Activated T-cell treated with anti-CD3 and anti-CD28 coated beads, Interleukin-2, amount 50 U/mL, for 72 hours (primary cell): ENCODE measurements at regions not wholly inside any gene's neighbourhood (a gene's known extent, or its start where the extent isn't known, plus 50 kb on each side); places are given as distances from the start of the nearest gene placed in this dataset.
"Not testable (repeated sequence)": the region's sequence is repeated elsewhere in the genome, so short reads cannot be mapped to it uniquely, and the experiment has no call there.

Experiments
- ATAC-seq, 2 donors: fragments of 150-1000 bp; cut with Tn5 transposase; replicated peaks in 1 of 2; 2 replicates each; pipeline ENCODE4 v1.10.0; 2021; ENCODE audit warnings: moderate library complexity in 2 of 2, mild to moderate bottlenecking in 1 of 2
- DNase-seq, 2 donors: peaks; one replicate each; pipeline ENCODE4 v3.0.0; 2021 to 2022; ENCODE audit warnings: mixed read lengths in 1 of 2
- H3K27ac Mint-ChIP-seq: one replicate; pipeline ENCODE4 v1.8.0; 2022; ENCODE audit warnings: mild to moderate bottlenecking, moderate library complexity, mixed read lengths
- H3K27me3 Mint-ChIP-seq: one replicate; pipeline ENCODE4 v1.8.0; 2022; ENCODE audit warnings: low read depth, mixed read lengths
- H3K36me3 Mint-ChIP-seq, 2 donors: one replicate each; pipeline ENCODE4 v1.8.0; 2022; ENCODE audit warnings: mixed read lengths in 2 of 2, mild to moderate bottlenecking in 1 of 2; ENCODE audit not compliant: insufficient read depth in 2 of 2
- H3K4me1 Mint-ChIP-seq: one replicate; pipeline ENCODE4 v1.8.0; 2022; ENCODE audit warnings: low read depth, mixed read lengths
- H3K4me3 Mint-ChIP-seq, 2 donors: one replicate each; pipeline ENCODE4 v1.8.0; 2022; ENCODE audit warnings: mild to moderate bottlenecking in 2 of 2, mixed read lengths in 2 of 2, moderate library complexity in 2 of 2
- H3K9me3 Mint-ChIP-seq, 2 donors: one replicate each; pipeline ENCODE4 v1.8.0; 2022; ENCODE audit warnings: mixed read lengths in 2 of 2

- H3K27me3 Mint-ChIP-seq = no peaks in the 10 kb centered on the region
- no peaks in the 10 kb centered on the region for H3K4me1 Mint-ChIP-seq
- no peak for DNase-seq
- H3K36me3 Mint-ChIP-seq = peaks cover 0 to 1% of the 10 kb centered on the region in 2 donors
- no peak overlapping the region for H3K27ac Mint-ChIP-seq
- peaks cover 4 to 6% of the 10 kb centered on the region in 2 donors for H3K9me3 Mint-ChIP-seq
- H3K4me3 Mint-ChIP-seq = no peak overlapping the region
- no peak for ATAC-seq
These were observed 186.2 kb downstream of the RCHY1 start for GRCh38 chr4:75327804-75328512.

DNA sequence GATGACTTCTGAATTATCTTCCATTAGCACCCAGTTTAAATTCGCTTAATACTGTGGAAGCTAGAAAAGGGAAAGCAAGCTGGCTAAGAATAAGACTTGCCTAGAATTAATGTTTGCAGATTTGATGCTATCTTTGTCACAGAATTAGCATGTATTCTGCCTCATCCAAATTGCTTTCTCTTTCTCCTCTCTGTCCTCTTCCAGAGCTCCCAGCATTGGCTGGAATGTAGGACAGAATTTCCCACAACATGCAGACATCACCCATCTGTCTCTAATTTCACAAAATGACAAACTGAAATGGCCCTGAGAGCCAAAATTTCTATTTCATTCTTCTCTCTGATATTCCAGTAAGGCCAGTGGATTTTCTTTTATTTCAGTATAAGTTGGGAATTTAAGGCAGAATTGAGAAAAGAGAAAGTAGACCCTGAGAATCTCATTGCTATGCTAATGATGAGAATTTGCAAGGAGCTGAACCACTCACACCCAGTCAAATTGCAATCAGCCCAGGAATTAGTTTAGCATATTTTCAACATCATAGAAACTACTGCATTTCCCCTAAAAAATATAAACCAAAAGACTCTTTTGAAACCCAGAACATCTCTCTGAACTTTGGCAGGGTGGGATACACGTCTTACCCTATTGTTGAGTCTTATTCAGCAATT, 188.8 kb downstream of the RCHY1 start:
- Mint-ChIP-seq H3K4me1 (no peaks in the 10 kb centered on the region), H3K4me3 (no peak overlapping the region), H3K27me3 (no peaks in the 10 kb centered on the region), H3K9me3 (no peaks in the 10 kb centered on the region), H3K36me3 (no peaks in the 10 kb centered on the region), H3K27ac (no peak overlapping the region)
- DNase-seq (no peak), ATAC-seq (no peak)

DNA sequence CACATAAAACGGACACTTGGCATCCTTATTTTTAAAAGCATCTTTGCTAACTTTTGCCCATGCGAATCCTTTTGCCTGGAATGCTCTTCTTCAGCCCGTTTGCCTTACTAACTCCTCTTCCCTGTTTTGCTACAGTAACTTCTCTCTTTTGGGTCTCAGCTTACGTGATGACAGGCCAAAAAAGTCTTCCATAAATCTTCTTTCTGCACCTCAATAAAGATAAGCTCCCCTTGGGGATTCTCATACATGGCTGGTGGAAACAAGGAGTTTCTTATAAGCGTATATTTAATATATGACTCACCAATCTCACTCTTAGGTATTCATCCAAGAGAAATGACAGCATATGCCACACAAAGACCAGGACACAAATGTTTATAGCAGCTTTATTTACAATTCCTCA, 192.7 kb downstream of the RCHY1 start:
- Mint-ChIP-seq H3K4me1 (no peaks in the 10 kb centered on the region), H3K9me3 (peaks cover 3 to 4% of the 10 kb centered on the region in 2 donors), H3K36me3 (peaks cover 0 to 2% of the 10 kb centered on the region in 2 donors), H3K4me3 (no peak overlapping the region), H3K27me3 (no peaks in the 10 kb centered on the region), H3K27ac (no peak overlapping the region)
- no peak for ATAC-seq
- DNase-seq = no peak

GRCh38 chr4:75317641-75318040, 196.6 kb downstream of the RCHY1 start:
- not testable (repeated sequence) for H3K27me3 Mint-ChIP-seq, H3K4me3 Mint-ChIP-seq, H3K27ac Mint-ChIP-seq, DNase-seq, H3K36me3 Mint-ChIP-seq, H3K4me1 Mint-ChIP-seq, ATAC-seq
- peaks cover 10 to 13% of the 10 kb centered on the region in 2 donors for H3K9me3 Mint-ChIP-seq

DNA sequence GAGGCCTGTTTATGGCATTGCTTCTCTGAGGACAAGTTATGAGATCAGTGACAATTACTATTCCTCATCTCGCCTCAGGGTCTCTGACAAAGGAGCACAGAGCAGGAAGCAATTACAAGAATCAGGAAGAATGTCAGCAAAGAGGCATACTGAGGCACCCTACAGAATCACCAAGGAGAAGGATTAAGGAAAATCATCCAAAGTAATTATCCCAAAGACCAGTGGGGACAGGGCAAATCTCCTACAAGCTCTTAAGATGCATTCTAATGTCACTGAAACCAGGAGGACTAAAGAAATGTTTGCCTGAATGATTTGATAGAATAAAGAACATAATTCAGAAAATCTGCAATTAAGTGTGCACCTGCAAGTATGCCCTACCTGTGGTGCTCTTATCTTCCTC, 206.2 kb downstream of the RCHY1 start:
- Mint-ChIP-seq H3K9me3 (peaks cover 8% of the 10 kb centered on the region in 2 donors), H3K27ac (no peak overlapping the region), H3K4me3 (no peak overlapping the region), H3K36me3 (peaks cover 3 to 5% of the 10 kb centered on the region in 2 donors), H3K27me3 (no peaks in the 10 kb centered on the region), H3K4me1 (no peaks in the 10 kb centered on the region)
- DNase-seq = no peak
- no peak for ATAC-seq

DNA sequence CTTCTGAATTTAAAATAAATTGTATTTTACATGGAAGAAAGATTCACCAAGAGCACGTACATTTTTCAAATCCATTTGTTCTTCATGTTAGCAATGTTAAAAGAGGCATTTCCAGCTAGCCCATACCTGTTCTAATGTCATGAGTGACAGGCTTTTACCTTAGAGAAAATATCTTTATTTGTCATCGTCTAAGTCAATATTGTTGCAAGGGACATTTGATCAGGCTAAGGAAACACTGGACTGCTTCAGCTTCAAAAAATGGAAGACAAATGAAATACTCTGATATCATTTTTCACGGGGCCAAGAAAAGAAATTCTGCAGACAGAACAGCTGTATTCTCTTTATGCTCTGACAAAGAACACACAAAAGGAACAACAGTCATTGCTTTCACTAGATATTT, 207.7 kb downstream of the RCHY1 start:
- H3K36me3 Mint-ChIP-seq = peaks cover 3 to 6% of the 10 kb centered on the region in 2 donors
- ATAC-seq = no peak
- H3K9me3 Mint-ChIP-seq = peaks cover 9 to 11% of the 10 kb centered on the region in 2 donors
- no peak for DNase-seq
- no peaks in the 10 kb centered on the region for H3K27me3 Mint-ChIP-seq
- H3K27ac Mint-ChIP-seq = no peak overlapping the region
- no peak overlapping the region for H3K4me3 Mint-ChIP-seq
- H3K4me1 Mint-ChIP-seq = no peaks in the 10 kb centered on the region

- Mint-ChIP-seq H3K4me1 (no peaks in the 10 kb centered on the region), H3K9me3 (peaks cover 6 to 8% of the 10 kb centered on the region in 2 donors), H3K27ac (no peak overlapping the region), H3K4me3 (no peak overlapping the region), H3K27me3 (no peaks in the 10 kb centered on the region), H3K36me3 (peaks cover 0 to 2% of the 10 kb centered on the region in 2 donors)
- no peak for DNase-seq
- ATAC-seq = no peak
These were observed 211.6 kb downstream of the RCHY1 start for GRCh38 chr4:75302648-75303047.

DNA sequence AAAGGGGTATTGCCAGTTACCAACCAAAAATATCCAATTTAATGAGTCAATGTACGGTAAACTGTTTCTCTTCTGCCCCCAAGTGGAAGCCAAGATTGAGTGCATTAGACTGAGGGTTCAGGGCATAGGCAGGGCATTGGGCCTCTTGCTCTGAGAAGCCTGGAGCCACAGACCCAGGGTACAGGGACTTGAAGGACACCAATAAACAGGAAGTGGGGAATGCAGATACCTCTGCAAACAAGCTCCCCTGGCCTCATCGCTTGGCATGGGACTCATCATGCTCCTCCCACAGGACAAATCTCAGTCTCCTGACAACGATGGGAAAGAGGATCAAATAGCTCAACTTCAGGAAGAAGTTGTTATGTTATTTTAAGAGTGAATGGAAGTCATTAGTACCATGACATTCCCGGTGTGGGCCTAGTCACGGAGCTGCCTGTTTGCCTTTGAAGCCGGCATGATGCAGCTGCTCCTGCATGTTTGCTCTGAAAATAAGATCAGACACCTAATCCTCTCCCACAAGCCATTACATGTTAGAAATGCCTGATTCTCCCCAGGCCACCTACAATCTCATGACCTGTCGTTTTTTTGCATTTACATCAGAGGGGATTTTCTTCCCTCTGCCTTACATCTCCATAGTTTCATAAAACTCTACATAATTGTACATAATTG, 224.2 kb downstream of the RCHY1 start:
- H3K27me3 Mint-ChIP-seq = no peaks in the 10 kb centered on the region
- peaks cover 3 to 4% of the 10 kb centered on the region in 2 donors for H3K9me3 Mint-ChIP-seq
- ATAC-seq (no peak), DNase-seq (no peak)
- H3K27ac Mint-ChIP-seq = no peak overlapping the region
- H3K4me3 Mint-ChIP-seq = no peak overlapping the region
- no peaks in the 10 kb centered on the region for H3K4me1 Mint-ChIP-seq
- H3K36me3 Mint-ChIP-seq = no peaks in the 10 kb centered on the region

- ATAC-seq = no peak
- DNase-seq = no peak
- Mint-ChIP-seq H3K9me3 (peaks cover 0 to 2% of the 10 kb centered on the region in 2 donors), H3K4me3 (no peak overlapping the region), H3K36me3 (no peaks in the 10 kb centered on the region), H3K4me1 (no peaks in the 10 kb centered on the region), H3K27ac (no peak overlapping the region), H3K27me3 (no peaks in the 10 kb centered on the region)
These were observed 226.3 kb downstream of the RCHY1 start for GRCh38 chr4:75287738-75288517.

DNA sequence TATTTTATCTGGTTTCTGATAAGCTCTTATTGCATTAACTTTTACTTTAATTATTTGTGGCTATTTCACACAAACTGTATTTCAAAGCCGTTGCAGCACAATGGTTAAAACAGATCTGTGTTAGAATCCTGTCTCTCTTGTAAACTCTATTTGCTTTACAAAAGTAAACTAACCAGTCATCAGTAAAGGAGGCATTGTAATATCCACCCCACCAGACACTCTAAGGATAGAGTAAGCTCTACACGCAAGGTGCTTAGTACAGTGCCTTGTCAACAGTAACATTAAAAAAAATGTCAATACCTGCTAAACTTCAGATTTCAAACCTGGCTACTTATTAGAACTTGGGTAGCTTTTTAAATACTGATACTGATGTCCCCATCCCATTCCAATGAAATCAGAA, 228.4 kb downstream of the RCHY1 start:
- DNase-seq (no peak), ATAC-seq (no peak)

DNA sequence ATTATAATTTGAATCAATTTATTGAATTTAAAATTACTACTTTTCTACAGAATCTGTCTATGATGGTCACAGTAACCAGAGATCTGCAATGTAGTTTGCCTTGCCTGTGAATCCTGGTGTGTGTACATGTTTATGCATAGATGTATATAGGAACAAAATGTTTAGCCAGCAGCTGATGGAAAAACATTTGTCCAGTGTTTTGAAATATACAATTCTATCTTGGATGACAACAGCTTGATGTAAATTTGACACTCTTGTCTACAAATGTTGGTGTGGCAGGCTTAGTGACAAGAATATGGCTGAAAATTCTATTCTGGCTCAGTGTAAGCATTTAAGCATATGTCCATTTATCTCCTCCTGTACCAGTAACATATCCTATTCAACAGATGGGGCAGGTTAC, 229.4 kb downstream of the RCHY1 start:
- H3K27me3 Mint-ChIP-seq = no peaks in the 10 kb centered on the region
- peaks cover 0 to 2% of the 10 kb centered on the region in 2 donors for H3K9me3 Mint-ChIP-seq
- no peak for DNase-seq
- H3K4me1 Mint-ChIP-seq = no peaks in the 10 kb centered on the region
- no peak for ATAC-seq
- H3K4me3 Mint-ChIP-seq = no peak overlapping the region
- no peaks in the 10 kb centered on the region for H3K36me3 Mint-ChIP-seq
- H3K27ac Mint-ChIP-seq = no peak overlapping the region

More for the DNA sequence above, 228.4 kb downstream of the RCHY1 start:
- H3K27me3 Mint-ChIP-seq = no peaks in the 10 kb centered on the region
- no peaks in the 10 kb centered on the region for H3K9me3 Mint-ChIP-seq
- H3K4me3 Mint-ChIP-seq = no peak overlapping the region
- no peaks in the 10 kb centered on the region for H3K36me3 Mint-ChIP-seq
- no peak overlapping the region for H3K27ac Mint-ChIP-seq
- H3K4me1 Mint-ChIP-seq = no peaks in the 10 kb centered on the region

GRCh38 chr4:75280461-75280860, 233.7 kb downstream of the RCHY1 start:
- H3K27me3 Mint-ChIP-seq, H3K4me1 Mint-ChIP-seq, DNase-seq, H3K4me3 Mint-ChIP-seq, H3K9me3 Mint-ChIP-seq, ATAC-seq, H3K27ac Mint-ChIP-seq, H3K36me3 Mint-ChIP-seq: not testable (repeated sequence)

DNA sequence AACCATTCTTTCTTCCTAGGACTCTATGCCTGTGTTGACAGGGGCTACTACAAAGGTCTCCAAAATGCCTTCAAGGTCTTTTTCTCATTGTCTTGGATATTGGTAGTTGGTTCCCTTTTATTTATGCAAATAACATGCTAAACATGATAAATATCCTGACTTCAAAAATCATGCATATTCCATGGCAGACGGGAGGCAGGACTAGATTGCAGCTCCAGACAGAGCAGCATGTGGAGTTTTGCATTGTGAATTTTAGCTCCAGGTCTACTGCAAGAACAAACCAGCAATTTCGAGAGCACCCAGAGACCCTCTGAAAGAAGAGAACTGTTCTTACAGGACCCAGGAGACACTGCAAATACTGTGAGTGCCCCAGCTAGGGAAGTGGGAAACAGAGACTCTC, 254.9 kb downstream of the RCHY1 start:
- DNase-seq (no peak), ATAC-seq (no peak)
- no peaks in the 10 kb centered on the region for H3K27me3 Mint-ChIP-seq
- H3K36me3 Mint-ChIP-seq = no peaks in the 10 kb centered on the region
- no peak overlapping the region for H3K27ac Mint-ChIP-seq
- H3K9me3 Mint-ChIP-seq = peaks cover 1 to 3% of the 10 kb centered on the region in 2 donors
- no peaks in the 10 kb centered on the region for H3K4me1 Mint-ChIP-seq
- no peak overlapping the region for H3K4me3 Mint-ChIP-seq
